ENCODE measurements at regions not wholly inside any gene's neighbourhood (a gene's known extent, or its start where the extent isn't known, plus 50 kb on each side); places are given as distances from the start of the nearest gene placed in this dataset.
"Not testable (repeated sequence)": the region's sequence is repeated elsewhere in the genome, so short reads cannot be mapped to it uniquely, and the experiment has no call there.

DNA sequence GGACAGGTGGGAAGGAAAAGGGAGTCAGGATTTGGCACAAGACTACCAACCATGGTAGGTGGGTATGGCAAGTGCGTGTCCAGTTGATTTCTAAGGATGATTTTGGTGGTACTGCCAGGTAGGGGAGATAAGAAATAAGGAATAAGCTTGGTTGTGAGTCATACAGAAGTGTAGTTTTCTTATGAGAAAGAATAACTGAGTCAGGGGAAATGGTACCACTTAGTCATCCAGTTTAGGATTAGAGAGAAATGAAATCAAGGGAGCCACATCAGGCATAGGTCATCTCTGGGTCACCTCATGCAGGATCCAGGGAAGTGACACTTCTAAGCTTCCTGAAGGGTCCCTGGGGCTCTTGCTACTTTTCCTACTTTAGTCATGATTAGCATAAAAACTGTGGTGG, 107.1 kb upstream of the C1GALT1C1 start:
- H3K36me3 ChIP-seq: no peaks in the 10 kb centered on the region
- intact Hi-C loops (cut with DNase I): no loop called here
- H3K9me3 ChIP-seq: no peaks in the 10 kb centered on the region
- WGBS, 2 donors: 50 to 89% methylated on average over 1 of the region's 1 CpG
- no peak overlapping the region for H3K27ac ChIP-seq
- DNase-seq: no peak
- H3K4me1 ChIP-seq: no peaks in the 10 kb centered on the region
- no peak overlapping the region for H3K4me3 ChIP-seq
- TF ChIP-seq, protein P1, sequence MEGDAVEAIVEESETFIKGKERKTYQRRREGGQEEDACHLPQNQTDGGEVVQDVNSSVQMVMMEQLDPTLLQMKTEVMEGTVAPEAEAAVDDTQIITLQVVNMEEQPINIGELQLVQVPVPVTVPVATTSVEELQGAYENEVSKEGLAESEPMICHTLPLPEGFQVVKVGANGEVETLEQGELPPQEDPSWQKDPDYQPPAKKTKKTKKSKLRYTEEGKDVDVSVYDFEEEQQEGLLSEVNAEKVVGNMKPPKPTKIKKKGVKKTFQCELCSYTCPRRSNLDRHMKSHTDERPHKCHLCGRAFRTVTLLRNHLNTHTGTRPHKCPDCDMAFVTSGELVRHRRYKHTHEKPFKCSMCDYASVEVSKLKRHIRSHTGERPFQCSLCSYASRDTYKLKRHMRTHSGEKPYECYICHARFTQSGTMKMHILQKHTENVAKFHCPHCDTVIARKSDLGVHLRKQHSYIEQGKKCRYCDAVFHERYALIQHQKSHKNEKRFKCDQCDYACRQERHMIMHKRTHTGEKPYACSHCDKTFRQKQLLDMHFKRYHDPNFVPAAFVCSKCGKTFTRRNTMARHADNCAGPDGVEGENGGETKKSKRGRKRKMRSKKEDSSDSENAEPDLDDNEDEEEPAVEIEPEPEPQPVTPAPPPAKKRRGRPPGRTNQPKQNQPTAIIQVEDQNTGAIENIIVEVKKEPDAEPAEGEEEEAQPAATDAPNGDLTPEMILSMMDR (IDR thresholded peaks at IDR 0.05): no peak
- no peak for TF ChIP-seq POLR2A (IDR thresholded peaks at IDR 0.05)
- H3K27me3 ChIP-seq: no peaks in the 10 kb centered on the region

DNA sequence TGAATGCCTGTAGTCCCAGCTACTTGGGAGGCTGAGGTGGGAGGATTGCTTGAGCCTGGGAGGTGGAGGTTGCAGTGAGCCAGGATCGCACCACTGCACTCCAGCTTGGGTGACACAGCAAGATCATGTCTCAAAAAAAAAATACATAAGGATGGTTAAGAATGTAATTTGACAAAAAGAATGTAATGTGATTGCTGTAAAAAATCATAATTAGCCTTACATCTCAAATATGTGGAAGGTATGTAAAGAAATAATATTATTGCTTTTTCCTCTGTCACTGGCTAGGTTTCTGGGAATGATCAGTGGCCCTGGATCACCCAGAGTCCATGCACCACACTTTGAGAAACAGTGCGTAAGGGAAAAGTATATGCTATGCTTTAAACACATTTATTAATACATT, 106.1 kb upstream of the C1GALT1C1 start:
- DNase-seq: no peak
- Histone ChIP-seq H3K9me3 (no peaks in the 10 kb centered on the region), H3K27ac (no peak overlapping the region), H3K27me3 (no peaks in the 10 kb centered on the region), H3K36me3 (no peaks in the 10 kb centered on the region), H3K4me3 (no peak overlapping the region), H3K4me1 (no peaks in the 10 kb centered on the region)
- intact Hi-C loops (cut with DNase I): no loop called here
- no peak for TF ChIP-seq POLR2A (IDR thresholded peaks at IDR 0.05)
- TF ChIP-seq, protein P1 (IDR thresholded peaks at IDR 0.05): no peak
- WGBS, 2 donors: 86 to 89% methylated on average over 1 to 2 of the region's 2 CpGs

DNA sequence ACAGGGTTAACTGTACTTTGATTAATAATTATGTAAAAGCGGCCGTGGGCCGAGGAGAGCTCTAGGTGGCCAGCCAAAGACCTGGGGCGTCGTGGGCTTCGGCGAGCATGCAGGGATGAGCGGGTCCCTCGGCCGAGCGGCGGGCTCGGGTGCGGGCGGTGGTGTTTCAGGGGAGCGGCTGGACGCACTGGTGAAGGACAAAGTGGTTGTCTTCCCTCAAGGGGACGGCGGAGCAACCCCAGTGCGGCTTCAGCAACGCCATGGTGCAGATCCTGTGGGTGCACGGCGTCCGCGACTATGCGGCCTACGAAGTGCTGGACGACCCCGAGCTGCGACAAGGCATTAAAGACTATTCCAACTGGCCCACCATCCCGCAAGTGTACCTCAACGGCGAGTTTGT, 103.0 kb upstream of the C1GALT1C1 start:
- H3K27me3 ChIP-seq: no peaks in the 10 kb centered on the region
- DNase-seq: no peak
- 94% methylated on average over 10 to 15 of the region's 33 CpGs for WGBS, 2 donors
- H3K9me3 ChIP-seq: no peaks in the 10 kb centered on the region
- TF ChIP-seq, protein P1 (IDR thresholded peaks at IDR 0.05): no peak
- TF ChIP-seq POLR2A (IDR thresholded peaks at IDR 0.05): no peak
- no peaks in the 10 kb centered on the region for H3K4me1 ChIP-seq
- no peaks in the 10 kb centered on the region for H3K36me3 ChIP-seq
- intact Hi-C loops (cut with DNase I): no loop called here
- H3K27ac ChIP-seq: no peak overlapping the region
- H3K4me3 ChIP-seq: no peak overlapping the region

DNA sequence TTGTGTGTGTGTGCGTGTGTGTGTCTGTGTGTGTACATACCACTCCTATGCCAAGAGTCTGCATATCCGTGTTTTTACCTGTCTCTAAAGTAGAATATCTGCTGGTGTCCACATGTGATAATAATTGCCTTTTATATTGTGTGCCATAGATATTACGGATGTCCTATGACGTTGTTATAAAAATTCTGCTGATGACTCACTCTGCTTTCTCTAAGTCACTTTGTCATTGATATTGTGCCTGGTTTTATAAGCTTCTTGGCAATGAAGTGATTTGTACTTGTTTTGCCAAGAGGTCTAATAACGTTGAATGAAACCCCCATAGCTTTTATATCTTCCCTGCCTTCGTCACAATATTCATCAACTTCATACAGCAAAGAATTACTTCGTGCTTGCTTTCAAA, 102.6 kb upstream of the C1GALT1C1 start:
- no peaks in the 10 kb centered on the region for H3K4me1 ChIP-seq
- 71 to 73% methylated on average over 3 to 7 of the region's 7 CpGs for WGBS, 2 donors
- TF ChIP-seq, protein P1 (IDR thresholded peaks at IDR 0.05): no peak
- TF ChIP-seq POLR2A (IDR thresholded peaks at IDR 0.05): no peak
- no peak overlapping the region for H3K4me3 ChIP-seq
- H3K9me3 ChIP-seq: no peaks in the 10 kb centered on the region
- intact Hi-C loops (cut with DNase I): no loop called here
- no peak overlapping the region for H3K27ac ChIP-seq
- H3K36me3 ChIP-seq: no peaks in the 10 kb centered on the region
- H3K27me3 ChIP-seq: no peaks in the 10 kb centered on the region
- DNase-seq: no peak

DNA sequence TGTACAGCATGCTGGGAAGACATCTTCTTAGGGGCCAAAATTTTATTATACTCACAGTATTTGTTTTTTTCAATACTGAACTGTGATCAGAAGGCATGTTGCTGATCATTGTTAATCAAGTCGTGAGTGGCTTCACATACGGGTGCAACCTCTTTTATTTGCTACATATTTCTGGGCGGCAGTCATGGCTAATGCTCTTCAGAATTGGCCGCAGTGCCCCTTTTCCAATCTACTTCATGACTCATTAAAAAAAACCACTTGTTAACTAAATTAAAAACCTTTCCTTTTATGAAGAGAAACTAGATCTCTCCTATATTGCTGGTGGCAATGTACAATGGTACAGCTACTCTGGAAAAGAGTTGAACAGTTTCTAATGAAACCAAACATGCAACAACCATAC, 101.5 kb upstream of the C1GALT1C1 start:
- TF ChIP-seq, protein P1 (IDR thresholded peaks at IDR 0.05): no peak
- no peak for TF ChIP-seq POLR2A (IDR thresholded peaks at IDR 0.05)
- WGBS, 2 donors: 59 to 75% methylated on average over 3 to 4 of the region's 4 CpGs
- H3K27me3 ChIP-seq: no peaks in the 10 kb centered on the region
- H3K27ac ChIP-seq: no peak overlapping the region
- H3K9me3 ChIP-seq: no peaks in the 10 kb centered on the region
- no peaks in the 10 kb centered on the region for H3K4me1 ChIP-seq
- intact Hi-C loops (cut with DNase I): no loop called here
- no peak overlapping the region for H3K4me3 ChIP-seq
- DNase-seq: no peak
- no peaks in the 10 kb centered on the region for H3K36me3 ChIP-seq

DNA sequence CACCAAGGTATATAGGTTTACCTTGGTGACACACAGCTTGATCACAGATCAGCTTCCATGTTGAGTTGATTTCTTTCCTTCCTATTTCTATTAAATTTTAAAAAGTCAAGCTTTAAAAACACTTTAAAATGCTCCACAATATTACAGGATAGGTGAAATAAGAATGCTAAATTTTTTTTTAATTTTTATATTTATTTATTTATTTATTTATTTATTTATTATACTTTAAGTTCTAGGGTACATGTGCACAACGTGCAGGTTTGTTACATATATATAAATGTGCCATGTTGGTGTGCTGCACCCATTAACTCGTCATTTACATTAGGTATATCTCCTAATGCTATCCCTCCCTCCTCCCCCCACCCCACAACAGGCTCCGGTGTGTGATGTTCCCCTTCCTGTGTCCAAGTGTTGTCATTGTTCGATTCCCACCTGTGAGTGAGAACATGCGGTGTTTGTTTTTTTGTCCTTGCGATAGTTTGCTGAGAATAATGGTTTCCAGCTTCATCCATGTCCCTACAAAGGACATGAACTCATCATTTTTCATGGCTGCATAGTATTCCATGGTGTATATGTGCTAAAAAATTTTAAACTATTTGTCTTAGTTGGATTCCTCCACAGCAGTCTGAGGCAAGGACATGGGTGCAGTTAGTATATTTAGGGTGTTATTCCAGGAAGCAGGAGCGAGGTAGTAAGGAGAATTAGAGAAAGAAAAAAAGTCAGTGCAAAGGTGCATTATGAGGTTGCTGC, 99.8 kb upstream of the C1GALT1C1 start:
- H3K4me3 ChIP-seq; H3K27ac ChIP-seq; intact Hi-C loops (cut with DNase I); H3K27me3 ChIP-seq; H3K4me1 ChIP-seq; H3K36me3 ChIP-seq; H3K9me3 ChIP-seq; DNase-seq: not testable (repeated sequence)
- 79 to 88% methylated on average over 6 to 7 of the region's 7 CpGs for WGBS, 2 donors

All from esophagus squamous epithelium (tissue), 5 donors.